Nephron progenitor cell (in vitro differentiated cells): ENCODE measurements at regions not wholly inside any gene's neighbourhood (a gene's known extent, or its start where the extent isn't known, plus 50 kb on each side); places are given as distances from the start of the nearest gene placed in this dataset.

Experiments used
- DNase-seq: peaks from one replicate; pipeline ENCODE4 v3.0.0; 2021
- H3K27ac Mint-ChIP-seq: 2 replicates; pipeline ENCODE4 v1.8.0; 2021; ENCODE audit warnings: mild to moderate bottlenecking, moderate library complexity, mixed read lengths
- H3K27me3 Mint-ChIP-seq: 2 replicates; pipeline ENCODE4 v1.8.0; 2021; ENCODE audit warnings: mild to moderate bottlenecking, low read depth, mixed read lengths; ENCODE audit not compliant: poor library complexity
- H3K36me3 Mint-ChIP-seq: 2 replicates; pipeline ENCODE4 v1.8.0; 2021; ENCODE audit warnings: low read depth, mixed read lengths
- H3K4me1 Mint-ChIP-seq: 2 replicates; pipeline ENCODE4 v1.8.0; 2021; ENCODE audit warnings: mixed read lengths
- H3K4me3 Mint-ChIP-seq: 2 replicates; pipeline ENCODE4 v1.8.0; 2021; ENCODE audit warnings: mild to moderate bottlenecking, moderate library complexity, mixed read lengths
- H3K9me3 Mint-ChIP-seq: 2 replicates; pipeline ENCODE4 v1.8.0; 2021; ENCODE audit warnings: mild to moderate bottlenecking, moderate library complexity, mixed read lengths
- CTCF ChIP-seq: fragments of 200-600 bp; sonication (generic); IDR thresholded peaks from 2 replicates; pipeline ENCODE4 v1.5.0; 2021; ENCODE audit warnings: antibody characterized with exemption

DNA sequence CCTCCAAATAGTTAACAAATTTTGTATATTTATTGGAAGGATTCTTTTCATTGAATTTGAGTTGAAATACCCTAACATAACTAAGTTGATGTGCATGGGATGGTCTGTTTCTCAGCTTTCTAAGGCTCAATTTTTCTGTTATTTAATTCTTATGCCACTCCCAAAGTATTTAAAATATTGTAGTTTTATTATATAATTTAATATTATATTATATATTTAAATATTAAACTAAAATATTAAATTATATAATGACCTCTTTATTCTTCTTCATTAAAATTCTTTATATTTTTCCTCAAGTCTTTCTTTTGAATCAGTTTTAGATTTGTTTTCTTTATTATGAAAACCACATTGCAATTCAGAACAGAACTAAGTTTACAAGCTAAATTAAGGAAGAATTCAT lies 194.7 kb downstream of the TFAP2B start:
- Mint-ChIP-seq H3K4me1 (no peaks in the 10 kb centered on the region), H3K36me3 (no peaks in the 10 kb centered on the region), H3K9me3 (no peaks in the 10 kb centered on the region), H3K27me3 (peaks cover 4% of the 10 kb centered on the region), H3K4me3 (no peak overlapping the region), H3K27ac (no peak overlapping the region)
- DNase-seq = no peak
- no peak for TF ChIP-seq CTCF

GRCh38 chr6:51015394-51015793 lies 196.7 kb downstream of the TFAP2B start:
- DNase-seq = no peak
- Mint-ChIP-seq H3K36me3 (no peaks in the 10 kb centered on the region), H3K4me3 (no peak overlapping the region), H3K27ac (no peak overlapping the region), H3K9me3 (no peaks in the 10 kb centered on the region), H3K4me1 (no peaks in the 10 kb centered on the region), H3K27me3 (peaks cover 4% of the 10 kb centered on the region)
- TF ChIP-seq CTCF = no peak

GRCh38 chr6:51016489-51016888 lies 197.8 kb downstream of the TFAP2B start:
- TF ChIP-seq CTCF = no peak
- no peaks in the 10 kb centered on the region for H3K4me1 Mint-ChIP-seq
- peaks cover 4% of the 10 kb centered on the region for H3K27me3 Mint-ChIP-seq
- no peaks in the 10 kb centered on the region for H3K36me3 Mint-ChIP-seq
- DNase-seq = no peak
- H3K27ac Mint-ChIP-seq = no peak overlapping the region
- no peaks in the 10 kb centered on the region for H3K9me3 Mint-ChIP-seq
- H3K4me3 Mint-ChIP-seq = no peak overlapping the region

GRCh38 chr6:51019806-51020205 lies 201.1 kb downstream of the TFAP2B start:
- H3K4me1 Mint-ChIP-seq = no peaks in the 10 kb centered on the region
- no peak for TF ChIP-seq CTCF
- H3K36me3 Mint-ChIP-seq = no peaks in the 10 kb centered on the region
- no peak for DNase-seq
- H3K27ac Mint-ChIP-seq = no peak overlapping the region
- H3K4me3 Mint-ChIP-seq = no peak overlapping the region
- H3K9me3 Mint-ChIP-seq = no peaks in the 10 kb centered on the region
- peaks cover 4% of the 10 kb centered on the region for H3K27me3 Mint-ChIP-seq

DNA sequence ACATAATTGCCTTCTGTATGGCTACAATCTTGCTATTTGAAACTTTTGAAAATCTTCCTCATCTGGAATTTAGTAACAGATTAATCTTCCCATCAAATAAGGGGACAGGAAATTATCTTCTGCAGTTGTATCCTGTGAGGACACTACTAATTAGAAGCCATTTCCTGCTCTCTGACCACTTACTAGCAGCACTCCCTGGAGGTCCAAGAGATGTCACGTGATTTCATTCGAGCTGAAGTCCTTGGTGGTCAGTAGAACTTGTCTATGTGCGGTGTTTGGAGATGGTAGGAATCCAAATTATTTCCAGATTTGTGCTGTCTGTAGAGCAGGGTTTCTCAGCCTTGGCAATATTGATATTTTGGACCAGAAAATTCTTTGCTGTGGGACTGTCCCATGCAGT lies 202.5 kb downstream of the TFAP2B start:
- no peak for DNase-seq
- Mint-ChIP-seq H3K27ac (no peak overlapping the region), H3K9me3 (no peaks in the 10 kb centered on the region), H3K4me1 (no peaks in the 10 kb centered on the region), H3K36me3 (no peaks in the 10 kb centered on the region), H3K27me3 (peaks cover 4% of the 10 kb centered on the region), H3K4me3 (no peak overlapping the region)
- no peak for TF ChIP-seq CTCF

- no peaks in the 10 kb centered on the region for H3K27me3 Mint-ChIP-seq
- no peaks in the 10 kb centered on the region for H3K9me3 Mint-ChIP-seq
These were observed 205.5 kb downstream of the TFAP2B start for GRCh38 chr6:51024126-51024525.

More at GRCh38 chr6:51024126-51024525, 205.5 kb downstream of the TFAP2B start:
- Mint-ChIP-seq H3K4me1 (no peaks in the 10 kb centered on the region), H3K4me3 (no peak overlapping the region), H3K36me3 (no peaks in the 10 kb centered on the region), H3K27ac (no peak overlapping the region)
- no peak for DNase-seq
- no peak for TF ChIP-seq CTCF
